OCI-LY3 (cell line): ENCODE measurements at regions not wholly inside any gene's neighbourhood (a gene's known extent, or its start where the extent isn't known, plus 50 kb on each side); places are given as distances from the start of the nearest gene placed in this dataset.

Experiments
- EZH2phosphoT487 ChIP-seq: fragments of 200-600 bp; shearing (Covaris generic); IDR thresholded peaks from 2 replicates; pipeline ENCODE4 v1.6.1; 2018; ENCODE audit warnings: antibody characterized with exemption, mixed run types, low read depth
- TF ChIP-seq, protein P1 (sequence below): fragments of 200-600, 300-600 bp; sonication (generic); IDR thresholded peaks from 2 replicates; pipeline ENCODE4 v1.5.1; 2014; ENCODE audit warnings: antibody characterized with exemption, low read length, low read depth

DNA sequence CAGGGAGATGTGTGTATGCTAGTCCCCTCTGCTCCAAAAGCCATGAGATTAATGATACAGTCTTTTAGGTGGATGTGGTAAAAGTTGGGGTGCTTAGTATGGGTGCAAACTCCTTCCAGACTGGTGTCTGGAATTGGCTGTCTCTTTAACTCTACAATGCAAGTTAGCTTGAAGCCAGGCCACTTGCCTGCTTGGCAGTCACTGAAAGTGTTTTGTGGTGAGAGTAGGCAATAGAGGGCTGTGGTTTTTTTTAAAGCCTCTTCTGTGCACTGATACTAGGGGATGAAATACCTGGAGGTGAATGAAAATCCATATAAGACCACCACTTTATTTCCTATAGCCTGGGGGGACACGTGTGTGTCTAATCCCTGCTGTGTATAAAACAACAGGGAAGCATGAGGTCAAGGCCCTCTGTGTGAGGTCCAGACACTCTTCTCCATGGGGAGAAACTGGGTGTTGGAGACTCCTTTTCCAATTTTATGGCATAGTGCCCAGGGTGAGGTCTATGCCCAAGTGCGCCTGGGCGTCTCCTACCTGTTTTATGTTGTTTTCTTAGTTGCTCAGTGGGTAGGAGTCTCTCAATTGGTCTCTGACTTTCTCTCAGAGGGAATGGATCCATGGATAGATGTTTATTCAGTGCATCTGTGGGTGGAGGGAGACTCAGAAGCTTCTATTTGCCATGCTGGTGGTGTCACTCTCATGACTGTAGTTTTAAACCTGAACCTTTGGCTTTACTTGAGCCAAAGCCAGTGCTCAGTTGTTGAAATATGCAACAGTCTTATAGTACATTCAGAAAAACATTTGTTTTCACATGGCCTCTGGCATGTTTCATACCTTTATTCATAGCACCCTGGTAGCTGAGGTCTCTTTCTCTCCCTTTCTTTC lies 327.8 kb upstream of the ATP11B start:
- TF ChIP-seq, protein P1, sequence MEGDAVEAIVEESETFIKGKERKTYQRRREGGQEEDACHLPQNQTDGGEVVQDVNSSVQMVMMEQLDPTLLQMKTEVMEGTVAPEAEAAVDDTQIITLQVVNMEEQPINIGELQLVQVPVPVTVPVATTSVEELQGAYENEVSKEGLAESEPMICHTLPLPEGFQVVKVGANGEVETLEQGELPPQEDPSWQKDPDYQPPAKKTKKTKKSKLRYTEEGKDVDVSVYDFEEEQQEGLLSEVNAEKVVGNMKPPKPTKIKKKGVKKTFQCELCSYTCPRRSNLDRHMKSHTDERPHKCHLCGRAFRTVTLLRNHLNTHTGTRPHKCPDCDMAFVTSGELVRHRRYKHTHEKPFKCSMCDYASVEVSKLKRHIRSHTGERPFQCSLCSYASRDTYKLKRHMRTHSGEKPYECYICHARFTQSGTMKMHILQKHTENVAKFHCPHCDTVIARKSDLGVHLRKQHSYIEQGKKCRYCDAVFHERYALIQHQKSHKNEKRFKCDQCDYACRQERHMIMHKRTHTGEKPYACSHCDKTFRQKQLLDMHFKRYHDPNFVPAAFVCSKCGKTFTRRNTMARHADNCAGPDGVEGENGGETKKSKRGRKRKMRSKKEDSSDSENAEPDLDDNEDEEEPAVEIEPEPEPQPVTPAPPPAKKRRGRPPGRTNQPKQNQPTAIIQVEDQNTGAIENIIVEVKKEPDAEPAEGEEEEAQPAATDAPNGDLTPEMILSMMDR: no peak
- TF ChIP-seq EZH2phosphoT487: no peak
